ENCODE measurements at regions not wholly inside any gene's neighbourhood (a gene's known extent, or its start where the extent isn't known, plus 50 kb on each side); places are given as distances from the start of the nearest gene placed in this dataset.

DNA sequence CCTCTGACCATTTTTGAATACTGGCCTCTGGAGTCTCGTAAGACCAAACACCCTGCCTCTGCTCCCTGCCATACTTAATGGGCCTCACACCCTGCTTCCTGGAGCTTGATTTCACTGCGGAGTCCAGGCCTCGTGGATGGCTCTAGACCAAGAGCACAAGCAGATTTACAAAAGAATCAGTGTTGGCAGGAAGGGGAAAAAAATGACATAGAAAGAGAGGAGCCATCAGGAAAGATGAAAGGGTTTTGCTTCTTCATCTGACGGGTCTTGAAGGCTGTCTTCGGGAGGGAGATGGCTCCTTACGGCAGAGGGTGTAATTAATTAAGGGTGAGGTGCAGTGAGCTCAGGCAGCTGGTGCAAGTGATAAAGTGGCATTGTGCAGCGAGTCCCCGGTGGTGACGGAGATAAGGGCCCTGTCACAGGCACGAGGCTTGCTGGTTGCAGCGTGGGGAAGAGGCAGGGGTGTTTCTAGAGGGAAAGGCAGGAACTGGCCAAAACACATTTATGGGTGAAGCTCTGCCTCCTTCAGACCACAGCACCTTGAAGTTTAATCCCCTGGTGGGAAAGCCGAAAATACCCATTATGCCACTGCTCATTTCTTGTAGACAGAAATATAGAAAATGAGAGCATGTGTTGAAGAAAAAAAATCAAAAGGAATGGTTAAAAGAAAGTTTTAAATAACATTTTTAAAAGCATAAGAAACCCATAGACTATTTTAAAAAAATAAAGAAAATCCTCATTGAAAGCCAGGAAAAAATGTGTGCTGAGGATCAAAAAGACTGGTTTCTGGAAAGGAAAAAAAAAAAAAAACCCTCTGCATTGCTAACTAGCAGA lies 128.6 kb upstream of the LRFN2 start:
- TF ChIP-seq POLR2A (IDR thresholded peaks at IDR 0.05) = no peak
- TF ChIP-seq, protein P1, sequence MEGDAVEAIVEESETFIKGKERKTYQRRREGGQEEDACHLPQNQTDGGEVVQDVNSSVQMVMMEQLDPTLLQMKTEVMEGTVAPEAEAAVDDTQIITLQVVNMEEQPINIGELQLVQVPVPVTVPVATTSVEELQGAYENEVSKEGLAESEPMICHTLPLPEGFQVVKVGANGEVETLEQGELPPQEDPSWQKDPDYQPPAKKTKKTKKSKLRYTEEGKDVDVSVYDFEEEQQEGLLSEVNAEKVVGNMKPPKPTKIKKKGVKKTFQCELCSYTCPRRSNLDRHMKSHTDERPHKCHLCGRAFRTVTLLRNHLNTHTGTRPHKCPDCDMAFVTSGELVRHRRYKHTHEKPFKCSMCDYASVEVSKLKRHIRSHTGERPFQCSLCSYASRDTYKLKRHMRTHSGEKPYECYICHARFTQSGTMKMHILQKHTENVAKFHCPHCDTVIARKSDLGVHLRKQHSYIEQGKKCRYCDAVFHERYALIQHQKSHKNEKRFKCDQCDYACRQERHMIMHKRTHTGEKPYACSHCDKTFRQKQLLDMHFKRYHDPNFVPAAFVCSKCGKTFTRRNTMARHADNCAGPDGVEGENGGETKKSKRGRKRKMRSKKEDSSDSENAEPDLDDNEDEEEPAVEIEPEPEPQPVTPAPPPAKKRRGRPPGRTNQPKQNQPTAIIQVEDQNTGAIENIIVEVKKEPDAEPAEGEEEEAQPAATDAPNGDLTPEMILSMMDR (IDR thresholded peaks at IDR 0.05) = no peak

All from testis (tissue), 2 donors.